Neuron (in vitro differentiated cells): ENCODE measurements at regions not wholly inside any gene's neighbourhood (a gene's known extent, or its start where the extent isn't known, plus 50 kb on each side); places are given as distances from the start of the nearest gene placed in this dataset.

Experiments used
- H2AFZ ChIP-seq: one replicate; pipeline ENCODE4 v1.6.1; 2013; ENCODE audit warnings: low read depth, mild to moderate bottlenecking, inconsistent platforms, low read length, moderate library complexity
- H3K27me3 ChIP-seq: one replicate; pipeline ENCODE4 v1.6.1; 2013; ENCODE audit warnings: low read length; ENCODE audit not compliant: insufficient read depth
- H3K36me3 ChIP-seq: one replicate; pipeline ENCODE4 v1.6.1; 2013; ENCODE audit warnings: low read length; ENCODE audit not compliant: insufficient read depth
- H3K4me1 ChIP-seq: one replicate; pipeline ENCODE4 v1.6.1; 2013; ENCODE audit warnings: low read length; ENCODE audit not compliant: insufficient read depth
- H3K4me3 ChIP-seq: 2 replicates; pipeline ENCODE4 v1.5.1; 2013; ENCODE audit warnings: mild to moderate bottlenecking, low read length, moderate library complexity
- H3K9me3 ChIP-seq: one replicate; pipeline ENCODE4 v1.6.1; 2013; ENCODE audit warnings: low read length

- H3K4me3 ChIP-seq: no peak overlapping the region
- H3K9me3 ChIP-seq: no peaks in the 10 kb centered on the region
- no peaks in the 10 kb centered on the region for H3K27me3 ChIP-seq
- H3K36me3 ChIP-seq: no peaks in the 10 kb centered on the region
- no peak overlapping the region for H2AFZ ChIP-seq
- peaks cover 6% of the 10 kb centered on the region for H3K4me1 ChIP-seq
These were observed 204.3 kb downstream of the URI1 start for GRCh38 chr19:30146346-30146745.

GRCh38 chr19:30148039-30148790 is 206.2 kb downstream of the URI1 start:
- Histone ChIP-seq H3K36me3 (no peaks in the 10 kb centered on the region), H3K4me1 (peaks cover 6% of the 10 kb centered on the region), H3K4me3 (no peak overlapping the region), H2AFZ (no peak overlapping the region), H3K27me3 (peaks cover 6% of the 10 kb centered on the region), H3K9me3 (no peaks in the 10 kb centered on the region)

- H3K9me3 ChIP-seq: no peaks in the 10 kb centered on the region
- H3K4me1 ChIP-seq: peaks cover 6% of the 10 kb centered on the region
- peaks cover 6% of the 10 kb centered on the region for H3K27me3 ChIP-seq
- no peak overlapping the region for H3K4me3 ChIP-seq
- no peak overlapping the region for H2AFZ ChIP-seq
- H3K36me3 ChIP-seq: no peaks in the 10 kb centered on the region
These were observed 206.8 kb downstream of the URI1 start for GRCh38 chr19:30148803-30149202.

- peaks cover 6% of the 10 kb centered on the region for H3K4me1 ChIP-seq
- no peaks in the 10 kb centered on the region for H3K36me3 ChIP-seq
- peaks cover 6% of the 10 kb centered on the region for H3K27me3 ChIP-seq
- no peak overlapping the region for H3K4me3 ChIP-seq
- no peak overlapping the region for H2AFZ ChIP-seq
- no peaks in the 10 kb centered on the region for H3K9me3 ChIP-seq
These were observed 207.3 kb downstream of the URI1 start for GRCh38 chr19:30149300-30149699.

- no peak overlapping the region for H2AFZ ChIP-seq
- H3K4me1 ChIP-seq: peaks cover 6% of the 10 kb centered on the region
- H3K36me3 ChIP-seq: no peaks in the 10 kb centered on the region
- peaks cover 6% of the 10 kb centered on the region for H3K27me3 ChIP-seq
- no peak overlapping the region for H3K4me3 ChIP-seq
- no peaks in the 10 kb centered on the region for H3K9me3 ChIP-seq
These were observed 208.6 kb downstream of the URI1 start for GRCh38 chr19:30150626-30151025.

GRCh38 chr19:30151081-30151480 is 209.0 kb downstream of the URI1 start:
- peaks cover 6% of the 10 kb centered on the region for H3K27me3 ChIP-seq
- no peaks in the 10 kb centered on the region for H3K36me3 ChIP-seq
- no peaks in the 10 kb centered on the region for H3K9me3 ChIP-seq
- no peak overlapping the region for H3K4me3 ChIP-seq
- peaks cover 6% of the 10 kb centered on the region for H3K4me1 ChIP-seq
- H2AFZ ChIP-seq: no peak overlapping the region

GRCh38 chr19:30152510-30153291 is 210.7 kb downstream of the URI1 start:
- Histone ChIP-seq H3K27me3 (peaks cover 6% of the 10 kb centered on the region), H3K36me3 (no peaks in the 10 kb centered on the region), H3K4me1 (peaks cover 6% of the 10 kb centered on the region), H2AFZ (no peak overlapping the region), H3K4me3 (no peak overlapping the region), H3K9me3 (no peaks in the 10 kb centered on the region)

- Histone ChIP-seq H3K4me1 (peaks cover 6% of the 10 kb centered on the region), H2AFZ (no peak overlapping the region), H3K36me3 (no peaks in the 10 kb centered on the region), H3K4me3 (no peak overlapping the region), H3K27me3 (peaks cover 6% of the 10 kb centered on the region), H3K9me3 (no peaks in the 10 kb centered on the region)
These were observed 211.5 kb downstream of the URI1 start for GRCh38 chr19:30153326-30154210.

GRCh38 chr19:30154410-30154809 is 212.4 kb downstream of the URI1 start:
- Histone ChIP-seq H2AFZ (no peak overlapping the region), H3K4me3 (no peak overlapping the region), H3K36me3 (no peaks in the 10 kb centered on the region), H3K27me3 (peaks cover 7% of the 10 kb centered on the region), H3K9me3 (no peaks in the 10 kb centered on the region), H3K4me1 (peaks cover 2% of the 10 kb centered on the region)

- Histone ChIP-seq H3K27me3 (peaks cover 16% of the 10 kb centered on the region), H3K4me3 (no peak overlapping the region), H3K9me3 (no peaks in the 10 kb centered on the region), H3K36me3 (no peaks in the 10 kb centered on the region), H2AFZ (no peak overlapping the region), H3K4me1 (peaks cover 2% of the 10 kb centered on the region)
These were observed 213.6 kb downstream of the URI1 start for GRCh38 chr19:30155381-30156200.

GRCh38 chr19:30156646-30157045 is 214.6 kb downstream of the URI1 start:
- no peak overlapping the region for H3K4me3 ChIP-seq
- no peaks in the 10 kb centered on the region for H3K4me1 ChIP-seq

GRCh38 chr19:30158067-30158892 is 213.9 kb upstream of the ZNF536 start:
- Histone ChIP-seq H3K4me3 (no peak overlapping the region), H3K9me3 (no peaks in the 10 kb centered on the region), H3K4me1 (no peaks in the 10 kb centered on the region), H3K36me3 (no peaks in the 10 kb centered on the region), H3K27me3 (peaks cover 9% of the 10 kb centered on the region), H2AFZ (no peak overlapping the region)

More at GRCh38 chr19:30156646-30157045, 214.6 kb downstream of the URI1 start:
- peaks cover 16% of the 10 kb centered on the region for H3K27me3 ChIP-seq
- H3K9me3 ChIP-seq: no peaks in the 10 kb centered on the region
- H3K36me3 ChIP-seq: no peaks in the 10 kb centered on the region
- no peak overlapping the region for H2AFZ ChIP-seq
